Endothelial cell of umbilical vein (primary cell): ENCODE measurements at regions not wholly inside any gene's neighbourhood (a gene's known extent, or its start where the extent isn't known, plus 50 kb on each side); places are given as distances from the start of the nearest gene placed in this dataset.

Experiments used
- EZH2 ChIP-seq: IDR thresholded peaks from 2 replicates; pipeline ENCODE4 v1.6.1; 2012; ENCODE audit warnings: borderline replicate concordance, low read depth, mild to moderate bottlenecking, moderate library complexity, low read length, inconsistent platforms; ENCODE audit not compliant: severe bottlenecking
- POLR2A ChIP-seq: IDR thresholded peaks from 2 replicates; pipeline ENCODE4 v1.6.1; 2012; ENCODE audit warnings: low read depth, mild to moderate bottlenecking, control low read depth, low read length
- POLR2AphosphoS5 ChIP-seq: IDR thresholded peaks from 2 replicates; pipeline ENCODE4 v1.6.1; 2012; ENCODE audit warnings: low read depth, mild to moderate bottlenecking, control low read depth, low read length, moderate library complexity; ENCODE audit not compliant: insufficient read depth
- TF ChIP-seq, protein P1 (sequence below), 2 donors: IDR thresholded peaks; 1 replicate in 1 of 2; 2 replicates in 1 of 2; pipeline ENCODE4 v1.5.1; 2011; ENCODE audit warnings: low read length in 2 of 2, mild to moderate bottlenecking in 2 of 2, moderate library complexity in 2 of 2, control low read depth in 1 of 2, inconsistent platforms in 1 of 2, low read depth in 1 of 2; ENCODE audit not compliant: insufficient read depth in 1 of 2; ENCODE audit errors: extremely low read depth in 1 of 2

DNA sequence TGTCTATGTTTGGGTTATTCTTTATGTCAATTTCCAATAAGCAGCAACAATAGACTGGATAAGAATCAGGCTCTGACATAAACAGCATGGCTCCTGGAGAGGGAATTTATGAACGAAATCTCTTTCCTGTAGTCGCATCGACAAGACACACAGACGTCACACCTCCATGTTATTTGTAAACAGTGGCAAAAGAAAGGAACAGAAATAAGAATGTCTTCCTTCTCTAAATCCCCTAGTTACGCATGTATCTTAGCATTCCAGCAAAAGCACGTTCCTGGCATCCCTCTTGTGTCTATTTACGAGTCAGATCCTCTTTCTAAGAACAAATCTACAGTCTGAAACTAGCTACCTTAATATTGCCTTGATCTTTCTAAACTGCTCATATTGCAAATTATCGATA lies 559.1 kb upstream of the JAG1 start:
- TF ChIP-seq EZH2 (no peak), POLR2AphosphoS5 (no peak), POLR2A (no peak)
- TF ChIP-seq, protein P1, sequence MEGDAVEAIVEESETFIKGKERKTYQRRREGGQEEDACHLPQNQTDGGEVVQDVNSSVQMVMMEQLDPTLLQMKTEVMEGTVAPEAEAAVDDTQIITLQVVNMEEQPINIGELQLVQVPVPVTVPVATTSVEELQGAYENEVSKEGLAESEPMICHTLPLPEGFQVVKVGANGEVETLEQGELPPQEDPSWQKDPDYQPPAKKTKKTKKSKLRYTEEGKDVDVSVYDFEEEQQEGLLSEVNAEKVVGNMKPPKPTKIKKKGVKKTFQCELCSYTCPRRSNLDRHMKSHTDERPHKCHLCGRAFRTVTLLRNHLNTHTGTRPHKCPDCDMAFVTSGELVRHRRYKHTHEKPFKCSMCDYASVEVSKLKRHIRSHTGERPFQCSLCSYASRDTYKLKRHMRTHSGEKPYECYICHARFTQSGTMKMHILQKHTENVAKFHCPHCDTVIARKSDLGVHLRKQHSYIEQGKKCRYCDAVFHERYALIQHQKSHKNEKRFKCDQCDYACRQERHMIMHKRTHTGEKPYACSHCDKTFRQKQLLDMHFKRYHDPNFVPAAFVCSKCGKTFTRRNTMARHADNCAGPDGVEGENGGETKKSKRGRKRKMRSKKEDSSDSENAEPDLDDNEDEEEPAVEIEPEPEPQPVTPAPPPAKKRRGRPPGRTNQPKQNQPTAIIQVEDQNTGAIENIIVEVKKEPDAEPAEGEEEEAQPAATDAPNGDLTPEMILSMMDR (IDR thresholded peaks at IDR 0.05; ENCODE audit: extremely low read depth in 1 of 2, insufficient read depth in 1 of 2, low read depth in 1 of 2, low read length in 2 of 2): no peak
